Fibroblast of skin of left biceps (primary cell): ENCODE measurements at regions not wholly inside any gene's neighbourhood (a gene's known extent, or its start where the extent isn't known, plus 50 kb on each side); places are given as distances from the start of the nearest gene placed in this dataset.

Experiments
- DNase-seq, 2 experiments: peaks; one replicate each; pipeline ENCODE4 v3.0.0-alpha.2; 2013; ENCODE audit warnings: low read depth in 2 of 2

DNA sequence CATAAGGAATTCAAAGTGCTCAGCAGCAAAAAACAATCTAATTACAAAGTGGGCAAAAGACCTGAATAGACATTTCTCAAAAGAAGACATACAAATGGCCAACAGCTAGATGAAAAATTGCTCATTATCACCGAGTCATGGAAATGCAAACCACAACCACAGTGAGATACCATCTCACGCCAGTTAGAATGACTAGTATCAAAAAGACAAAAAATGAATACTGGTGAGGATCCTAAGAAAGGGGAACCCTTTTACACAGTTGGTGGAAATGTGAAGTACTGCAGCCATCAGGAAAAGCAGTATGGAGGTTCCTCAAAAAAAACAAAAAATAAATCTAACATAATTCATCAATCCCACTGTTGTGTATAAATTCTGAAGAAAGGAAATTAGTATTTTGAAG, 1206.1 kb downstream of the EFNB2 start:
- DNase-seq = no peak

DNA sequence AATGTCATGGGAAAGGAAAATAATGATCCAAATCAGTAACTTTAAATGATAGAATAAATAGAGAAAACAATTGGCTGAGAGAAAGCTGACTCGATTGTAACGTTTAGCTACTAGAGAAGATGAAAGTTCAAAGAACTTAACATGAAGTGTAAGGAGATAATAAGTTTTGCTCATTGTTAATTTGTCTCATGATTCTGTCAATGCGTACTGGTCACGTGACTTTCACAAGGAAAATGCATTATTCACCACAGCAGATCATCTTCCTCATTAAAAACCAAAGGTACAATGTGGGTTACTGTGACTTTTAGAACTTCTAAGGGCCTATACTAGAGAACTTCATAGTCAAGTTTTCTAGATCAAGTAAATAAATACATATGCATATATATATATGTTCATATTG, 1207.2 kb downstream of the EFNB2 start:
- DNase-seq = no peak

DNA sequence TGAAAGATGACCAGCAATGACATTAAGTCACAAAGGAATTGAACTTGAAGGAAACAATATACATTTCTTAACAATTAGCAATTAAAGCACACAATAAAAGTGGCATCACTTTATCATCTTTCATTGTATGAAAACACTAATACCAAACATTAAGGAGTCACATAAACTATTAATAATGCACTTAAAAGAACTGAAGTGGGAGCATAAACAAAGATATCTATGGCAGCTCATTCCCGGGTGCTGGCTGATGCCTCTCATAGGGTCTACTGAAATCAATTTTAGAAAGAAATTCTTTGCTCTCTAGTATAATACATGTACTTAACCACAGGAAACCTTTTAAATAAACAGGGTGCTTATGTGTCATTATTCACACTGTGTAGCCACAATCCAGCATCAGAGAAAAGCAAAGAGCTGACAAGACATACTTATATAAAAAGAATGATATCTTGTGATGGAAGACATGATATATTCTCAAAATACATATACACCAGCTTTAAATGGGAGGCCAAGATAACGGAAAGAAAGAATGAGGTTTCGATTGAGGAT, 1207.8 kb downstream of the EFNB2 start:
- DNase-seq = no peak

DNA sequence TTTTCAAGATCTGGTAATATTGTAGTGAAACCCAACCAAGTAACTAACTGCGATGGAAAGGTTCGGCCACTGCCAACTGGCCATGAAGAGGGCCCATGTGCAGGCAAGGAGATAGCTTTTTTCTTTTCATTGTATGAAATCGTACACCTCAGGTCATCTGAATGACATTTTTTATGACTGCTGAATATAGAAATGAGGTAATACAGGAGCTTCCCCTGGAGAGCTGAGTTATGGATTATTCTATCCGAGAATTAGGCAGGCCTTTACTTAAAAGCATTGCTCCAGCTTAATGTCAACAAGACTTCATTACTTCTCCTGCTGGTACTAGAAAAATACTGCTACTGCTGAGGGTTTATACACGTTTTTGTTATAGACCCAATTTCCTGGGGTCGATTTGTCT, 1215.6 kb downstream of the EFNB2 start:
- no peak for DNase-seq

DNA sequence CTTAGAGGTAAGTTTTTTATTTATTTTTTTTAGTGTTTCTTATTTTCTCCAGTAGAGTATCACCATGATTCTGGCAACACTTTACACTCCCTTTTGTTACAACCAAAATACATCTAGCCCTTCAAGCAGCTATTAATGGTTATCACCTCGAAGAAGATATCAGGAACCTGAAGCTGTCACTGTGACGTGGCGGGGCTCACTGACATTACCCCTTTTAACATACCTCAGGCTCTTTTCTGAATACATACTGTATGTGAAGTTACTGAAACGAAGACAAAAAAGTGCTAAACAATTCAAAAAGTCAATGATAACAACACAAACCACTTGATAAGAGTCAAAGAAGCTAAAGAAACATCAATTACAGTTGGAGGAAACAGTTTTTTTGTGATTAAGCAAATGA, 1218.7 kb downstream of the EFNB2 start:
- DNase-seq = no peak

DNA sequence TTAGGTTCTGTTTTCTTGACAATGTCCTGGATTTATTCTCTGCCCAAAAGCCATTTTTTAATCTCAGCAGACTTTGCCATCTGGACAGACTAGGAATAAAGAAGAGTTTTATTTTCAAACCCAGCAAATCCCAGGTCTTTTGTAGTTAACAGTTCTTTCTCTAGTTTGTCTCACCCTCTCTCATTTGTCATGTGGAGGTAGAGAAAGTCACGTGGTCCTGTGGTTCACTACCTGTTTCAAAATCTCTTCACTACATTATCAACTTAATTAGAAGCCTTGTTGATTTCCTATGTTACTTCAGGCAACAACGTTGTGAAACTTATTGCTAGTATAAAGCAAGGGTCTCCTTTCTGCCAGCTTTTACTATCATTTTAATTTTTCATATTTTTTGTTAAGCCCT, 1222.6 kb downstream of the EFNB2 start:
- no peak for DNase-seq

DNA sequence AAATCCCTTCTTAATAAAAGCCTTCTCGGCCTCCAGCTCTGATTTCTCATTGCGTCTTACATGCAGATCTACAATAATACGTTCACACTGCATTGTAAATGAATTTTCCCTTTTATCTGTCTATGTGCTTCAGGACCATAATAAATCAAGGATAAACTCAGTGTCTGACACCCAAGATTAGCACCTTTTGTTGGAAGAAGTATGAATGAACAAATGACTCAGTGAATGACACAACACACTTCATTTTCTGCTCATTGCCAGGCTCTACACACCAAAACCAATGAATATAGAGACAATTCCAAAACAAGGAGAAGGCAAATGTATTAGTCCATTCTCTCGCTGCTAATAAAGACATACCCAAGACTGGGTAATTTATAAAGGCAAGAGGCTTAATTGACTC, 1224.4 kb downstream of the EFNB2 start:
- DNase-seq = no peak

DNA sequence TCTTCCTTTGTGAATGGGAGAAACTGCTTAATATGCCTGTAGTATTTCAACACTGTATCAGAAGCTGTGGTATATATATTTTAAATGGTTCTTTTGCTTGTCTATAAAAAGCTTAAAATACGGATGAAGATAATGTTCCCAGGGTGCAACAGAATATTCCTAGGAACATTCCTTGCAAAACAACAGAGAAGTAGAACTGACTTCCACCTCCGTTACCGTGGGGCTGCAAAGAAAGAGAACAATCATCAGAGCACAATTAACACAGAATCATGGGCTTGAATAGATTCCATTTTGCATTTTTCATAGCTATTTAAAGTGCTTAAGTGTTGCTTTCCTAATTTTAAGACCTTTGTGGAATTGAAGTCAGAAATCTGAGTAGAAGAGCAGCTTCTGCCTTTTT, 1227.7 kb downstream of the EFNB2 start:
- no peak for DNase-seq

DNA sequence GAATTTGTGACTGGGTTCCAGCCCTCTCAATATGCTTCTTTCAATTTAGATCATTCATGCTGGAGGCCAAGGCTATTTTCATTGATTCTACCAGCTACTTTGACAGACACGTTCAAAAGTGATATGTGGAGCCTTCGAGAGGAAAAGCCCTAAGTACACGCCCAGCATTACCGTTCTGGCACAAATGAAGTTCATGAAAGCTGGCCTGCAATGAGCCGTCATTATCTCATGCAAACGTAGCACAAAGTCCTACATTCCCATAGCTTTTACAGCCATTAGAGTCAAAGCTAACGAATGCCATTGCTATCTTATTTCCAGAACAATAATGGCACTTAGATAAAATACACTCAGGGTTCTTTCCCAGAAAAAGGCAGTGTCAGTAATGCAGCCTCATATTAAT, 1237.6 kb downstream of the EFNB2 start:
- DNase-seq = no peak

DNA sequence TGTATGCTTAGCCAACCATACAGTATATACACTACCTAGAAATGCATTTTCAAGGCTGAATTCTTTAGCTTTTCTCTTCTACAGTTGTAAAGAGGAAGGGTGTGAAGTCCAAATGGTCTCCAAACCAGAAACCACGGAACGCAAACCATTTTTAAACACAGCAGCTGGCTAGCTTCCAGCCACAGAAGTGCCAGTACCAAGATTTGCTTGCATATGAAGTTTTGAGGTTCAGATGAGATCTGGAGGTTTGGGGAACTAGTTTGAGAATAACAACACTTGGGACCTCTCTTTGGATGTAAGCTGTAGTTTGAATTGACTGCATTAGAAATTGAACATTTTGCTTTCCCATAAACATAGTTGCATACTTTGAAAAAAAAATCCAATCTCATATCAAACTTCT, 1243.5 kb downstream of the EFNB2 start:
- DNase-seq = no peak

DNA sequence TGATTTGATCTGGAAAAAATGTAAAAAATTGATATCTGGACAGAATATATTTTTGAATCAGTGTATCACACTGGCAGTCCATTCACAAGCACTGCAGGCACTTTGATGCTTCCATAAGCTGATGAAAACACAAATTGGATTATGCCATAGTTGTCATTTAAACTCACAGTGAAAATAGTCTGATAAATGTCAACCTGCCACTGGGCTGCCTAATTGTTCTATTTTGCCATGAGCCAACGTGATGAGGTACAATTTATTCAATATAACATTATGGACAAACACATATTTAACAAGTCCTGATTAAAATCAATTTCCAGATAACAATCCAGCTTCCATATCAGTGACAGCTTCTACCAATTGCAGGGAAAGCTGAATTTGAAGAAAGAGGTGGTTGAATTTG, 1244.9 kb downstream of the EFNB2 start:
- no peak for DNase-seq

DNA sequence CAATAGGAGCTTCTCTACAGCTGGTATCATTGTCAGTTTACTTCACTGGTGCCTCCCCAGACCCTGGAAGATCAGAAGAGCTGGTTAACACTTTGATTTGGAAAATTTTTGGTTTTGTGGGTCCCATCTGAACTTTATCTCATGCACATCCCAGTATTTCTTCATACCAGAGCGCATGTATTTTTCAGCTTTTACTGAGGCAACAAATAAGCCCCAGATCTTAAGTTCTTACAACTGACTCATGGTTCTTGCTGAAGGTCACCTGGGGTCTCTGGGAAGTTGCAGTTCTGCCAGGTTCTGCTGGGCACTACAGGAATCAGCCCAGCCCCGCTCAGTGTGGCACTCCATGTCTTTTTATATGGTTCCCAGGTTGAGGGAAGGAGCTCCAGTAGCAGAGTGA, 1249.9 kb downstream of the EFNB2 start:
- no peak for DNase-seq

DNA sequence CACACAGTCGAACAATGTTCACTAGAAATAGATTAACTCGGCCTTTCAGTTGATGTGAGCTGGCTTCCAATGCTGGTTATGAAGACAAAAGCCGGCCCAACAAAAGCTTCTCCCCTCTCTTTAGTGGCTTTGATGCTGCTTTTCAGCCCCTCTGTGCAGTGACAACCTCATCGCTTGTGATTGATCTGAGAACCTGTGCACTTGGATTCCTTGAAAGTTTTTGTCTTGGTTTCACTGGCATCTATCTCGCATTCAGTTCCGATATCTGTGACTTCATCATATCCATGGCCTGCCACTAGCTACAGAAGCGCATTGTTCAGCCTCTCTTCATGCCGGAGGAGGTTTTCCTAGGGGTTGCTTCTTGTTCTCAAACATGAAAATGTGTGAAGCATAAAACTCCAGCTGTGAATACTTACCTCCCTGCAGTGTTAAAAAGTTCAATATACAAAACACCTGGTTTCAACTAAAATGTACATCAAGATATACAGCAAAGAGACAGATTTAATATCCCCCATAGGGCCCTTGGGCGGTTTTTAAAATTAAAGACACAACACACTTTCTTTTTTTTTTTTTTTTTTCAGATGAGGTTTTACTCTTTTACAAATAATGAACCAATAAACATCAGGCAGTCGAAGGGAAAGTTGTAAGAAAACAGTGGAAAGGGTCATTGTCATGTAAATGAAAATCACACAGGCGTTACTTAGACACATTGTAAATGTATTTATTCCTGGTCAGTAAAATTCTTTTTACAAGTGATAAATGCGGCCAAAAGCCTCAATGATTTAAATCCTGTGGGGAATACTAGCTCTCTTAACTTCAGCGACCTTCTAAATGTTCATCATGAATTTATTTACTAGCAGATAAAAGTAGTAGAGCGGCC, 1252.8 kb downstream of the EFNB2 start:
- DNase-seq = no peak

DNA sequence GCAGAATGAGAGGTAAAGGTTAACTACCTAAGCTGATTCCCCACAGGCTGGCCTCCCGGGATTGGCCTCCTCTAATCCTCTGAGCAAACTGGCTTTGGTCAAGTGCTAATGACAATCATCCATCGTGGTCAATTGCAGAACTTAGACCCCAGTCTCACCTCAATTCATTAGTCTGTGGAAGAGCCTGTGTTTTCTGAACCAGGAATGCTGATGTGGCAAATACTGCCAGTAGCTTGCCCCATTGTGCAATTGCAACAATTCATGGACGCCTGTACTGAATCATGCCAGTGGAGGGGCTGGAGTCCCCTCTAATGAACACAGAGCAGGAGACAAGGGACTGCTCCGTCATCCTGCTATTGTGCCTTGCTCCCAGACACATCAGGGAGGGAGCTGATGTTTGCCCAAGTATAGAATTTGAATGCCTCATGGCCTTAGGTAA, 1256.5 kb downstream of the EFNB2 start:
- DNase-seq = no peak

DNA sequence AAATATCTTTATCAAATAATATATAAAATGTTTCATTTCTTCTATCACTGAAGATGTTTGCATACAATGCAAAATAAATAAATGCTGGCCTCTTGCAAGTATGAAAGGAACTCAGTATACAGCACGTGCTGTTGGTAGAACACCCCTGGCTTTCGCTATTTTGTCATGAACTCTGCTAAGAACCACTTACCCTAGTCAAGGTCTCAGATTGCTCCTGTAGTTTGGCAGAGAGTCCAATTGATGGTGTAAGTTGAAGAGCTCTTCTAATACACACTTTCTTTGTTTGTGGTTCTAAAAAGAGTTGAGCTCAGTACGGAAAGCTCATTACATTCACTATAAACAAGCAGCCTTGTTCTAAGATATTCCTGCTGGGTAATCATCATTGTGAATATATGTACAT, 1258.9 kb downstream of the EFNB2 start:
- no peak for DNase-seq

DNA sequence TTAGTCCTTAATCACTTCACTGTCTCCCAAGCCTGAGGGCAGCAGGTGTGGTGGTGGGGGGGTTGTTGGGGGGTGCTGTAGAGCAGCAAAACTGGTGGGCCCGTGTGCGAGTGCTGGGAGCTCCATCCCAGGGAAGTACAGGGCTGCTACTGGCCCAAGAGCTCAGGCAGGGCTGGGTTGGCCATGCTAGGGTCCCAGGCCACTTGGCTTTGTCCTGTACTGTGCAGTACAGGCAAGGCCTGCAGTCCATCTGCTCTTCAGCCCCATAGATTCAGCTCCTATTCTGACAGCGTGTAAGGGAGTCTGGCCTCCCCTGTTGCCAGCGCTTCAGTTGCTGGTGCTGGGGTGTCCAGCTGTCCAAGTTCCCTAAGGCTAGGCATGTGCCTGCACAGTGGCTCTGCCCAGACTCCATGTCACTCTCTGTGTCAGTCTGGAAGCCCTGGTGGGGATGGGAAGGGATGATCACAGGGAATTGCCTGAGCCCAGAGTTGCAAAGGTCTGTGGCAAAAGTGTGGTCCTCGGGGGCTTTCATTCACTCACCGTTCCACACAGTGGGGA, 1261.7 kb downstream of the EFNB2 start:
- DNase-seq = no peak

DNA sequence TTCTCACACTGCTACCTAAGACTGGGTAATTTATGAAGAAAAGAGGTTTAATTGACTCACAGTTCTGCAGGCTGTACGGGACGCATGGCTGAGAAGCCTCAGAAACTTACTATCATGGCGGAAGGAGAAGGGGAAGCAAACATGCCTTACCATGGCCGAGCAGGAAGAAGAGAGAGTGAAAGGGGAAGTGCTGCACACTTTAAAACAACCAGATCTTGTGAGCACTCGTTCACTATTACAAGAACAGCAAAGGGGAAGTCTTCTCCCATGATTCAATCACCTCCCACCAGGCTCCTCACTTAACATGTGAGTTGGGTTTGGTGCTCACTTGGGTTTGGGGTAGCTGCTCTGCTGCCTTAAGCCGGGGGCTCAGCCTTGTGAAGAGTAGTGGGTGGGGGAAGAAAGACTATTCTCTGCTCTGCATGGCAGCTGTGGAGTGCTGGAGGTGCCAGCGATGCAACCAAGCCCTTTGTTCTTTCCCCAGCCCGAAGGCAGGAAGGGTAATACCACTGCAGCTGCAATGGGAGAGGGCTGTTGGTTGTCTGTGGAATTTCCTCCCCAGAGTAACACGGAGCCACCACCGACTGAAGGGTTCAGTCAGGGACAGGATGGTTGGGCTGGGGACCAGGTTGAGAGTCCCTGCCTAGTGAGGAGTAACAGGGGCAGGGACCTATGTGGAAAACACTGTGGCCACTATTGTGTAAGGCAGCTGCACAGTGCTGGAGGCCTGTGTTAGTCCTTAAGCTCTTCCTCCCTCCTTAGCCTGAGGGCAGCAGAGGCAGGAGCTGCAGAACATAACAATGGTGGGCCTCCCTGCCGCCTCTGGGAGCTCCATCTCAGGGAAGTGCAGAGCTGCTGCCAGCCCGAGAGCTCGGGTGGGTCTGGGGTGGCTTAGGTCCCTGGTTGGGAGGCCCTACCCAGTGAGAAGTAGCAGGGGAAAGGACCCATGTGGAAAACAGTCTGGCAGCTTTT, 1262.5 kb downstream of the EFNB2 start:
- no peak for DNase-seq

DNA sequence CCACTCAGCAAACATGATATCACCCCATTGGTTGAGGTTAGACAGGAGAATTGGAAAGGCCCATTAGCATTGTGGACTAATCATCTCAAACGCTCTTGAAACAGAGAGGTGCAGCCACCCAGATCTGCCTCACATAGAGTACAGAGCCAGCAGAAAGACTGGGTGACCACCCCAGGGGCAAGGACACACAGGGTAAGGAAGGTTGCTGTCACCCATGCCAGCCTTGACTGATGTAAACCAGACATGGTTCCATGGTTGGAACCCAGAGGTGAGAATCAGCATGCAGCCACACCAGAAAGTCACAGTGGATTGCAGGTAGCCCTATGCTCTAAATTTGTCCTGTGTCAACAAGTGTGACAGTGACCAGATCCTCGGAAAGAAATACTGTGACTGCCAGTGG, 1268.8 kb downstream of the EFNB2 start:
- DNase-seq = no peak

DNA sequence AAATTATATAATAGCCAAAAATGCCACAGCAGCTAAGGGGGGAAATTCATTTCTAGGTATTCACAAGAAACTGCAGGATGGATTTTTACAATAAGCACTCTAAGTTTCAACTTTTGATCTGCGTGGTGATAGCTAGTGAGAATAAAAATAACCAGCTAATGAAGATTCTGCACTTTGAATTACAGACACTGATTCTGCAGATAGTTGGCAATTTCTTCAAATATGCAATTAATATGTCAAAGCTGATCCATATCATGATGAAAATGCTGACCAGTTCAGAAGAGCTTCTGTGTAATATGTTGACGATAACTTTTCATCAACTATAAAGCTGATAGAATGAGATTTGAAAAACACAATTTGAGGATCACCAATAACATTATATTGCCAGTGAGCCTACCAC, 1272.9 kb downstream of the EFNB2 start:
- no peak for DNase-seq

DNA sequence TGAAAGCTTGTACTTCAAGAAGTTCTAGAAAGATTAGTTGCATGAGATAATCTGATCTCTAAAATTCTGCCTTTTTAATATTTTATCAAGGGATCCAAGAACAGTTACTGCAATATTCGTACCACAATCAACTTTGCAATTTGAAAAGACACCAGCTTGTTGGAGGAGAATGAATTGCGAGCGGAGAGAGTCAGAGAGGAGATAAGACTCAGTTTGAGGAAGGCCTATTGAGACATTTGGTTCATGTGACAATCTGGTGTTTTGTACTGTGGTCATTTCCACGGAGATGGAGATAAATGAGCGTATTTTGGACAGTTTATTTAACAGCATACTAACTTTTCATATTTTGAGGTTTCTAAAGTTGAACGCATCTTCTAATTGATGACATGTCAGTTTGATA, 1276.0 kb downstream of the EFNB2 start:
- no peak for DNase-seq

DNA sequence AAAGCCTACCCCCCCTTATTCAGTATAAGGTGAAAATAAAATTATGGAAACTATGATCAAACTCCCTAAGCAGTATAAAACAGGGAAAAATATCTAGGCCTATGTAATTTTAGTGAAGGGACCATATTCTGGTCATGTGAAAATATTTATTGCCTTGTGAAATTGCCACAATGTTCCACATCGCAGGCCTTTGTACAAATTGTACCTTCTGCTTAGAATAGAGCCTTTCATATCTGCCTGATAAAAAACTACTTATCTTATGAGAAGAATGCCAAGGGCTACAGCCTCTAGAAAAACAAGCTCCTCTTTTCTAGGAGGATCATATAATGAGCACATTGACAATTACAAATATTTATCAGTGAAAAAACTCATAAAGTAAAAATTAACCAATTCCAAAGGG, 1280.0 kb downstream of the EFNB2 start:
- DNase-seq = no peak

DNA sequence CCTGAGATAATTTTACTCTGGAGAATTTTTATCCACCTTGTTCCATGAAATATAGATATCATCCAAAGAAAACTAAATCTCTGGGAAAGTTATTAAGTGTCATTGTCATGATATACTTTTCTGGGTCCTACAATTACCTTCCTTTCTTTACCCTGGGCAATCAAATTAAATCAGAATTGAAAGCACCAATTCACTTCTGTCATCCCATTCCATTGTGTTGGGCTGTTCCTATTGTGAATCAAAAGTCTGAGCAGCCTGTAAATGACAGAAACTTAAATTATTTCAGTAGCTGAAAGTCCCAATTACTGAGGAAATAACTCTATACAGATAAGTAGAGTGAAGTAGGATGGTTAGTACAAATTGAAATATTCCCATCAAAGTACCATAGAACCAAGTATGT, 1284.2 kb downstream of the EFNB2 start:
- DNase-seq = no peak
